NT2/D1 (cell line): ENCODE measurements at regions not wholly inside any gene's neighbourhood (a gene's known extent, or its start where the extent isn't known, plus 50 kb on each side); places are given as distances from the start of the nearest gene placed in this dataset.

Experiments
- YY1 ChIP-seq: IDR thresholded peaks from 2 replicates; pipeline ENCODE4 v1.6.1; 2011; ENCODE audit not compliant: insufficient read length, insufficient read depth
- ZNF274 ChIP-seq: IDR thresholded peaks from 2 replicates; pipeline ENCODE4 v1.6.1; 2011; ENCODE audit warnings: mild to moderate bottlenecking, low read depth, low read length

GRCh38 chr6:44667668-44668390 is 280.3 kb downstream of the CDC5L start:
- TF ChIP-seq ZNF274: no peak
- TF ChIP-seq YY1: no peak
